ENCODE measurements at regions not wholly inside any gene's neighbourhood (a gene's known extent, or its start where the extent isn't known, plus 50 kb on each side); places are given as distances from the start of the nearest gene placed in this dataset.

DNA sequence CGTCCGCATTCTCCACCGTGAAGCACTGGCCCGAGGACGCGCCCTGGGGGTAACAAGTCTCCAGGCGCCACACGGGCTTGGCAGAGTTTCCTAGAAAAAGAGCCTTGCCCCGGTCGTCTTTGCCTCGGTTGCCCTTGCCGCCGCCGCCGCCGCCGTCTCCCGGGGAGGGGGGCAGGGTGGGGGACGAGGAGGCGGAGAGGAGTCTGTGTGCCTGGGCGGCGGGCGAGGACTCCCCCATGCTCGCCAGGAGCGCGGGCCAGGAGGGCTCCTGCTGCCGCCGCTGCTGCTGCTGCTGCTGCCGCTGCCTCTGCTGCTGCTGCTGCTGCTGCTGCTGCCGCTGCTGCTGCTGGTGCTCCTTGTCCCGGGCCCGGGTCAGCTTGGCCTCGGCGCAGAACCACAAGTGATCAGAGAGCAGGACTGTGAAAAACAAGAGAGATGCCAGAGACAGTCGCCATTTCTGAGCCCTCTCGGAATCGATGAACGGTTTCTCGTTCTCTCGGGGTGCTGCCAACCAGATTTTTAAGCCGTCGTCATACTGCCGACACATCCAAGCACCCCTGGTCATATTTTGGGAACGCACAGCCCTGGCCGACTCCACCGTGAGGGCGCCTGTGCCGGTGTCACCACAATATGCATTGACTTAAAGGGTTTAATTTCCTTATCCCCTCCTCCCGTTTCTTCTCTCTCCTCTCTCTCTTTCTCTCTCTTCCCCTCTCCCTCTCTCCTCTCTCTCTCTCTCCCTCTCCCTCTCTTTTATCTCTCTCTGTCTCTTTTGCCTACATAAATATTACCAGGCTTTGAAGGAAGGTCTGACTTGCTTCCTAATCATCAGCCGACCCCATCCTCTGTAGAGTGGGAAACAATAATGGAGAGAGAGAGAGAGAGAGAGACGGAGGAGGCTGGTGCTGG, 349.1 kb downstream of the LIG4 start:
- H3K4me1 ChIP-seq (ENCODE audit: control insufficient read depth, insufficient read depth, low read length), result no peaks in the 10 kb centered on the region
- ChIA-PET POLR2A (no interaction called here), CTCF (no interaction called here)
- no peaks in the 10 kb centered on the region for H3K36me3 ChIP-seq (ENCODE audit: control insufficient read depth in 2 of 2, insufficient read depth in 1 of 2, low read length in 2 of 2)
- no peak overlapping the region for H3K27ac ChIP-seq (ENCODE audit: extremely low read depth, low read depth, low read length)
- H3K4me3 ChIP-seq (ENCODE audit: low read depth, low read length), result peak overlapping the region; percentile 52
- H3K9me3 ChIP-seq (ENCODE audit: control insufficient read depth, insufficient read depth, low read depth, low read length), result no peaks in the 10 kb centered on the region
- TF ChIP-seq ZNF596 (tag by site-specific recombination; IDR thresholded peaks at IDR 0.05), result peak; percentile 67; the same call in 1 of the 2 replicates
- peak; percentile 41; the same call in 1 of the 2 replicates for TF ChIP-seq OSR2 (tag by site-specific recombination; IDR thresholded peaks at IDR 0.05)
- no peak for TF ChIP-seq KLF1 (tag by site-specific recombination; IDR thresholded peaks at IDR 0.05)
- TF ChIP-seq ZNF366 (tag by site-specific recombination; conservative IDR thresholded peaks at IDR 0.05), result peak; percentile 61
- TF ChIP-seq ZNF335 (tag by site-specific recombination; conservative IDR thresholded peaks at IDR 0.05), result peak; percentile 51; the same call in 1 of the 2 replicates
- TF ChIP-seq ZBTB17 (tag by site-specific recombination; IDR thresholded peaks at IDR 0.05), result peak; percentile 29; the same call in 1 of the 2 replicates
- TF ChIP-seq, protein P1, sequence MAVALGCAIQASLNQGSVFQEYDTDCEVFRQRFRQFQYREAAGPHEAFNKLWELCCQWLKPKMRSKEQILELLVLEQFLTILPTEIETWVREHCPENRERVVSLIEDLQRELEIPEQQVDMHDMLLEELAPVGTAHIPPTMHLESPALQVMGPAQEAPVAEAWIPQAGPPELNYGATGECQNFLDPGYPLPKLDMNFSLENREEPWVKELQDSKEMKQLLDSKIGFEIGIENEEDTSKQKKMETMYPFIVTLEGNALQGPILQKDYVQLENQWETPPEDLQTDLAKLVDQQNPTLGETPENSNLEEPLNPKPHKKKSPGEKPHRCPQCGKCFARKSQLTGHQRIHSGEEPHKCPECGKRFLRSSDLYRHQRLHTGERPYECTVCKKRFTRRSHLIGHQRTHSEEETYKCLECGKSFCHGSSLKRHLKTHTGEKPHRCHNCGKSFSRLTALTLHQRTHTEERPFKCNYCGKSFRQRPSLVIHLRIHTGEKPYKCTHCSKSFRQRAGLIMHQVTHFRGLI (tag by site-specific recombination; IDR thresholded peaks at IDR 0.05), result no peak
- peak; percentile 57 for TF ChIP-seq PRDM1 (tag by site-specific recombination; IDR thresholded peaks at IDR 0.05)
- TF ChIP-seq ZNF223 (tag by site-specific recombination; IDR thresholded peaks at IDR 0.05), result peak; percentile 48; the same call in 1 of the 2 replicates

DNA sequence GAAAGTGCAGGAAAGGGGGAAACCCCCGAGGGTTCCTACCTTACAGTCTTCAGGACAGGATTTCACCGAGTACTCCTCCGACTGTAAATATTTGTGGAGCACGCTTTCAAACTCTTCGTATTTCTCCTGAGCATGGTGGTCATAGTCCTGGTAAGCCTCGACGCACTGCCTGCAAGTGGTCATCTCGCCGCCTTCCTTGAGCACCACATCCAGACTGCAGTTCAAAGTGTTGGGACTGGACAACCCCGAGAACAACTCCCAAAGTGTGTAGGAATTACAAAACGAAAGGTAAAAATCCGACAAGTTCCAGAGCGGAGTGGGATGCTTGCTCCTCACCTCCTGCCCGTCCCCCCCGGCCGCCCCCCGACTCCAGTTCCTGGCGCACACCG, 349.7 kb downstream of the LIG4 start:
- no peaks in the 10 kb centered on the region for H3K36me3 ChIP-seq (ENCODE audit: control insufficient read depth in 2 of 2, insufficient read depth in 1 of 2, low read length in 2 of 2)
- H3K9me3 ChIP-seq (ENCODE audit: control insufficient read depth, insufficient read depth, low read depth, low read length), result no peaks in the 10 kb centered on the region
- TF ChIP-seq ZFP37 (tag by site-specific recombination; IDR thresholded peaks at IDR 0.05) (no peak), ZNF248 (tag by site-specific recombination; IDR thresholded peaks at IDR 0.05) (no peak), ZNF596 (tag by site-specific recombination; IDR thresholded peaks at IDR 0.05) (no peak), ZNF561 (tag by site-specific recombination; IDR thresholded peaks at IDR 0.05; ENCODE audit: borderline replicate concordance) (no peak), ZNF571 (tag by site-specific recombination; IDR thresholded peaks at IDR 0.05) (no peak), ZNF24 (tag by site-specific recombination; IDR thresholded peaks at IDR 0.05) (no peak), ZNF626 (tag by site-specific recombination; IDR thresholded peaks at IDR 0.05) (no peak)
- TF ChIP-seq, protein P2, sequence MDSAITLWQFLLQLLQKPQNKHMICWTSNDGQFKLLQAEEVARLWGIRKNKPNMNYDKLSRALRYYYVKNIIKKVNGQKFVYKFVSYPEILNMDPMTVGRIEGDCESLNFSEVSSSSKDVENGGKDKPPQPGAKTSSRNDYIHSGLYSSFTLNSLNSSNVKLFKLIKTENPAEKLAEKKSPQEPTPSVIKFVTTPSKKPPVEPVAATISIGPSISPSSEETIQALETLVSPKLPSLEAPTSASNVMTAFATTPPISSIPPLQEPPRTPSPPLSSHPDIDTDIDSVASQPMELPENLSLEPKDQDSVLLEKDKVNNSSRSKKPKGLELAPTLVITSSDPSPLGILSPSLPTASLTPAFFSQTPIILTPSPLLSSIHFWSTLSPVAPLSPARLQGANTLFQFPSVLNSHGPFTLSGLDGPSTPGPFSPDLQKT (IDR thresholded peaks at IDR 0.05; ENCODE audit: borderline replicate concordance, low read depth, low read length), result no peak
- ChIA-PET CTCF (no interaction called here), POLR2A (no interaction called here)
- H3K4me1 ChIP-seq (ENCODE audit: control insufficient read depth, insufficient read depth, low read length), result no peaks in the 10 kb centered on the region
- H3K4me3 ChIP-seq (ENCODE audit: low read depth, low read length), result peak overlapping the region; percentile 52
- no peak overlapping the region for H3K27ac ChIP-seq (ENCODE audit: extremely low read depth, low read depth, low read length)

DNA sequence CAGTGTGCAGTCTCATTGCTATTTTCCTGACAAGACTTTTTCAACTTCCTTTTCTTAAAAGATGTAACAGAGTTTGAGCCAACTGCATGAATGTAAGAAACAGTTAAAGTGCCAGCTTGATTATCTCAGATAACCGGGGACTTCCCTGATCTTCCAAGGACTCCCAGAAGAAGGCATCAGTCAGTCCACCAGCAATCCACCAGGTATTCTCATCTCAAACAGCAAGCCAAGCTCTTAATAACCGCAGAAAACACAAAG, 350.1 kb downstream of the LIG4 start:
- ChIA-PET CTCF (interaction anchor here (0.6 kb wide), 1 partner anchor 942 kb away, joined by 3 read pairs; no protein-coding TSS in a partner anchor), POLR2A (no interaction called here)
- no peak overlapping the region for H3K27ac ChIP-seq (ENCODE audit: extremely low read depth, low read depth, low read length)
- TF ChIP-seq ZNF138 (tag by site-specific recombination; IDR thresholded peaks at IDR 0.05; ENCODE audit: borderline replicate concordance), result no peak
- no peaks in the 10 kb centered on the region for H3K4me1 ChIP-seq (ENCODE audit: control insufficient read depth, insufficient read depth, low read length)
- H3K9me3 ChIP-seq (ENCODE audit: control insufficient read depth, insufficient read depth, low read depth, low read length), result no peaks in the 10 kb centered on the region
- H3K4me3 ChIP-seq (ENCODE audit: low read depth, low read length), result no peak overlapping the region
- H3K36me3 ChIP-seq (ENCODE audit: control insufficient read depth in 2 of 2, insufficient read depth in 1 of 2, low read length in 2 of 2), result no peaks in the 10 kb centered on the region
